DND-41 (cell line): ENCODE measurements at regions not wholly inside any gene's neighbourhood (a gene's known extent, or its start where the extent isn't known, plus 50 kb on each side); places are given as distances from the start of the nearest gene placed in this dataset.

Experiments used
- ATAC-seq: fragments of 200-7000 bp; cut with Tn5 transposase; 3 replicates; pipeline ENCODE4 v1.9.1; 2021; ENCODE audit warnings: low read depth; ENCODE audit not compliant: insufficient read depth
- DNase-seq: peaks from one replicate; pipeline ENCODE4 v3.0.0-alpha.2; 2020
- H2AFZ ChIP-seq: 2 replicates; pipeline ENCODE4 v1.6.0; 2012; ENCODE audit warnings: low read depth, low read length
- H3K27ac ChIP-seq: 2 replicates; pipeline ENCODE4 v1.5.1; 2012; ENCODE audit warnings: low read length, inconsistent platforms
- H3K27me3 ChIP-seq: fragments of 200-600 bp; sonication (generic); 2 replicates; pipeline ENCODE4 v1.6.0; 2012; ENCODE audit warnings: low read length, mild to moderate bottlenecking, inconsistent platforms; ENCODE audit not compliant: insufficient read depth, poor library complexity
- H3K36me3 ChIP-seq: 2 replicates; pipeline ENCODE4 v1.5.1; 2012; ENCODE audit warnings: low read length, inconsistent platforms; ENCODE audit not compliant: insufficient read depth
- H3K4me1 ChIP-seq: 2 replicates; pipeline ENCODE4 v1.5.1; 2012; ENCODE audit warnings: mild to moderate bottlenecking, low read length; ENCODE audit not compliant: insufficient read depth
- H3K4me2 ChIP-seq: 2 replicates; pipeline ENCODE4 v1.6.0; 2012; ENCODE audit warnings: mild to moderate bottlenecking, moderate library complexity, low read length, inconsistent platforms; ENCODE audit not compliant: insufficient read depth
- H3K4me3 ChIP-seq, 2 experiments: fragments of 200-600 bp in 1 of 2; shearing (Covaris generic) in 1 of 2; 2 replicates each; pipeline ENCODE4 v1.5.1; 2012 to 2016; ENCODE audit warnings: inconsistent platforms in 2 of 2, low read length in 2 of 2, mild to moderate bottlenecking in 2 of 2, low read depth in 1 of 2, moderate library complexity in 1 of 2
- H3K79me2 ChIP-seq: 2 replicates; pipeline ENCODE4 v1.6.0; 2012; ENCODE audit warnings: low read length, inconsistent platforms; ENCODE audit not compliant: insufficient read depth
- H3K9ac ChIP-seq: 2 replicates; pipeline ENCODE4 v1.6.0; 2012; ENCODE audit warnings: low read depth, mild to moderate bottlenecking, inconsistent platforms, low read length, moderate library complexity
- H3K9me3 ChIP-seq: 2 replicates; pipeline ENCODE4 v1.5.1; 2012; ENCODE audit warnings: low read length, moderate library complexity, mild to moderate bottlenecking, inconsistent platforms; ENCODE audit not compliant: insufficient read depth, severe bottlenecking
- H4K20me1 ChIP-seq: 2 replicates; pipeline ENCODE4 v1.6.0; 2012; ENCODE audit warnings: low read length; ENCODE audit not compliant: insufficient read depth
- CTCF ChIP-seq: IDR thresholded peaks from 2 replicates; pipeline ENCODE4 v1.5.1; 2012; ENCODE audit warnings: borderline replicate concordance, low read length, moderate library complexity, mild to moderate bottlenecking; ENCODE audit not compliant: poor library complexity, severe bottlenecking; ENCODE audit errors: extremely low read depth
- EZH2 ChIP-seq: IDR thresholded peaks from 3 replicates; pipeline ENCODE4 v1.6.1; 2012; ENCODE audit warnings: borderline replicate concordance, low read depth, mild to moderate bottlenecking, moderate library complexity, low read length, inconsistent platforms; ENCODE audit not compliant: severe bottlenecking

GRCh38 chr3:90221900-90222299 is 1114.5 kb downstream of the EPHA3 start:
- no peaks in the 10 kb centered on the region for H3K4me1 ChIP-seq
- no peaks in the 10 kb centered on the region for H3K27me3 ChIP-seq
- H3K4me3 ChIP-seq = no peak overlapping the region
- no peak overlapping the region for H3K27ac ChIP-seq
- H3K79me2 ChIP-seq = no peaks in the 10 kb centered on the region
- H4K20me1 ChIP-seq = no peaks in the 10 kb centered on the region
- no peak for ATAC-seq
- no peak overlapping the region for H3K9ac ChIP-seq
- H3K9me3 ChIP-seq = peaks cover 6% of the 10 kb centered on the region
- H3K4me2 ChIP-seq = no peak overlapping the region
- H2AFZ ChIP-seq = no peak overlapping the region
- TF ChIP-seq EZH2 = no peak
- TF ChIP-seq CTCF = no peak
- no peak for DNase-seq
- no peaks in the 10 kb centered on the region for H3K36me3 ChIP-seq

GRCh38 chr3:90241481-90241880 is 1134.1 kb downstream of the EPHA3 start:
- Histone ChIP-seq H3K27me3 (no peaks in the 10 kb centered on the region), H3K4me2 (no peak overlapping the region), H3K79me2 (no peaks in the 10 kb centered on the region), H2AFZ (no peak overlapping the region), H3K9ac (no peak overlapping the region), H3K36me3 (no peaks in the 10 kb centered on the region), H3K4me3 (no peak overlapping the region), H3K9me3 (peaks cover 2% of the 10 kb centered on the region), H3K27ac (no peak overlapping the region), H3K4me1 (no peaks in the 10 kb centered on the region), H4K20me1 (no peaks in the 10 kb centered on the region)
- DNase-seq (no peak), ATAC-seq (no peak)
- TF ChIP-seq CTCF (no peak), EZH2 (no peak)

- H3K36me3 ChIP-seq = no peaks in the 10 kb centered on the region
- no peaks in the 10 kb centered on the region for H3K27me3 ChIP-seq
- ATAC-seq (no peak), DNase-seq (no peak)
- no peak overlapping the region for H3K9ac ChIP-seq
- no peak overlapping the region for H2AFZ ChIP-seq
- H3K27ac ChIP-seq = no peak overlapping the region
- TF ChIP-seq EZH2 (no peak), CTCF (no peak)
- H3K79me2 ChIP-seq = no peaks in the 10 kb centered on the region
- no peaks in the 10 kb centered on the region for H4K20me1 ChIP-seq
- H3K4me3 ChIP-seq = no peak overlapping the region
- H3K9me3 ChIP-seq = peaks cover 3% of the 10 kb centered on the region
- no peaks in the 10 kb centered on the region for H3K4me1 ChIP-seq
- no peak overlapping the region for H3K4me2 ChIP-seq
Observed at GRCh38 chr3:90253131-90253530, 1145.7 kb downstream of the EPHA3 start.
